DND-41 (cell line): ENCODE measurements at regions not wholly inside any gene's neighbourhood (a gene's known extent, or its start where the extent isn't known, plus 50 kb on each side); places are given as distances from the start of the nearest gene placed in this dataset.

ENCODE experiments used
- CTCF ChIP-seq: IDR thresholded peaks from 2 replicates; pipeline ENCODE4 v1.5.1; 2012; ENCODE audit warnings: borderline replicate concordance, low read length, moderate library complexity, mild to moderate bottlenecking; ENCODE audit not compliant: poor library complexity, severe bottlenecking; ENCODE audit errors: extremely low read depth
- EZH2 ChIP-seq: IDR thresholded peaks from 3 replicates; pipeline ENCODE4 v1.6.1; 2012; ENCODE audit warnings: borderline replicate concordance, low read depth, mild to moderate bottlenecking, moderate library complexity, low read length, inconsistent platforms; ENCODE audit not compliant: severe bottlenecking

GRCh38 chr10:84798312-84798711 is 469.9 kb downstream of the CCSER2 start:
- TF ChIP-seq CTCF (no peak), EZH2 (no peak)
